SU-DHL-6 (cell line): ENCODE measurements at regions not wholly inside any gene's neighbourhood (a gene's known extent, or its start where the extent isn't known, plus 50 kb on each side); places are given as distances from the start of the nearest gene placed in this dataset.

Experiments
- EZH2phosphoT487 ChIP-seq: fragments of 200-600 bp; sonication (generic), shearing (Covaris generic); conservative IDR thresholded peaks from 2 replicates; pipeline ENCODE4 v1.6.1; 2018; ENCODE audit warnings: mild to moderate bottlenecking, antibody characterized with exemption, low read length, moderate library complexity, mixed read lengths
- TF ChIP-seq, protein P1 (sequence below): fragments of 200-600 bp; sonication (generic); IDR thresholded peaks from one replicate; pipeline ENCODE4 v1.5.1; 2017; ENCODE audit warnings: antibody characterized with exemption, mild to moderate bottlenecking, low read length, moderate library complexity; ENCODE audit not compliant: insufficient read depth, poor library complexity, severe bottlenecking

GRCh38 chr9:29285818-29286217 is 1712.5 kb upstream of the C9orf72 start:
- TF ChIP-seq, protein P1, sequence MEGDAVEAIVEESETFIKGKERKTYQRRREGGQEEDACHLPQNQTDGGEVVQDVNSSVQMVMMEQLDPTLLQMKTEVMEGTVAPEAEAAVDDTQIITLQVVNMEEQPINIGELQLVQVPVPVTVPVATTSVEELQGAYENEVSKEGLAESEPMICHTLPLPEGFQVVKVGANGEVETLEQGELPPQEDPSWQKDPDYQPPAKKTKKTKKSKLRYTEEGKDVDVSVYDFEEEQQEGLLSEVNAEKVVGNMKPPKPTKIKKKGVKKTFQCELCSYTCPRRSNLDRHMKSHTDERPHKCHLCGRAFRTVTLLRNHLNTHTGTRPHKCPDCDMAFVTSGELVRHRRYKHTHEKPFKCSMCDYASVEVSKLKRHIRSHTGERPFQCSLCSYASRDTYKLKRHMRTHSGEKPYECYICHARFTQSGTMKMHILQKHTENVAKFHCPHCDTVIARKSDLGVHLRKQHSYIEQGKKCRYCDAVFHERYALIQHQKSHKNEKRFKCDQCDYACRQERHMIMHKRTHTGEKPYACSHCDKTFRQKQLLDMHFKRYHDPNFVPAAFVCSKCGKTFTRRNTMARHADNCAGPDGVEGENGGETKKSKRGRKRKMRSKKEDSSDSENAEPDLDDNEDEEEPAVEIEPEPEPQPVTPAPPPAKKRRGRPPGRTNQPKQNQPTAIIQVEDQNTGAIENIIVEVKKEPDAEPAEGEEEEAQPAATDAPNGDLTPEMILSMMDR: no peak
- no peak for TF ChIP-seq EZH2phosphoT487
